K562 (cell line): ENCODE measurements at regions not wholly inside any gene's neighbourhood (a gene's known extent, or its start where the extent isn't known, plus 50 kb on each side); places are given as distances from the start of the nearest gene placed in this dataset.
"Not testable (repeated sequence)": the region's sequence is repeated elsewhere in the genome, so short reads cannot be mapped to it uniquely, and the experiment has no call there.

ENCODE experiments used
- ATAC-seq: fragments of 200-7000 bp; cut with Tn5 transposase; 3 replicates; pipeline ENCODE4 v1.9.1; 2020; ENCODE audit warnings: moderate library complexity
- BruUV-seq: library from RNA; stranded (reverse); fragments of 400-500 nt; replicated peaks from 2 replicates; lab custom pipeline; 2021; lab: Mats Ljungman, UMichigan
- CTCF ChIA-PET: fragments of 300-600 bp; formaldehyde crosslinking; extraction: SDS; loops from one replicate; lab custom pipeline; 2021; ENCODE audit warnings: low intra/inter-chr PET ratio; lab: Yijun Ruan, JAX
- POLR2A ChIA-PET: fragments of 300-600, 350-650 bp; sonication (Branson Sonifier 250); formaldehyde crosslinking; extraction: SDS; loops from one replicate; lab custom pipeline; 2021; ENCODE audit warnings: antibody characterized with exemption, inconsistent platforms; lab: Yijun Ruan, JAX
- DNase-seq, 4 experiments: peaks; one replicate each; pipeline versions ENCODE4 v3.0.0 to v3.0.0-alpha.2; 2011 to 2018; ENCODE audit warnings: low spot score in 3 of 4, mixed read lengths in 3 of 4; ENCODE audit errors: extremely low read depth in 1 of 4
- FAIRE-seq: peaks from 2 replicates; lab custom pipeline; 2011; peaks lifted over from hg19 to GRCh38; lab: Jason Lieb, UNC
- H2AFZ ChIP-seq: 2 replicates; pipeline ENCODE4 v1.6.0; 2011; ENCODE audit warnings: low read depth, low read length, control low read depth, inconsistent platforms
- H3K27ac ChIP-seq: fragments of 200-600 bp; 3 replicates; pipeline ENCODE4 v1.8.0; 2011; ENCODE audit warnings: low read depth, mild to moderate bottlenecking, control low read depth, inconsistent platforms, low read length, moderate library complexity, mixed read lengths; ENCODE audit errors: extremely low read depth
- H3K27me3 ChIP-seq, 2 experiments: fragments of 300-600 bp in 1 of 2; 2 replicates in 1 of 2; 3 replicates in 1 of 2; pipeline versions ENCODE4 v1.6.0 to v1.8.0; 2011; ENCODE audit warnings: inconsistent platforms in 2 of 2, low read length in 2 of 2, mild to moderate bottlenecking in 1 of 2, mixed read lengths in 1 of 2, moderate library complexity in 1 of 2; ENCODE audit not compliant: control insufficient read depth in 2 of 2, insufficient read depth in 2 of 2
- H3K36me3 ChIP-seq: fragments of 300-600 bp; 3 replicates; pipeline ENCODE4 v1.8.0; 2011; ENCODE audit warnings: mild to moderate bottlenecking, low read length, inconsistent platforms; ENCODE audit not compliant: control insufficient read depth, insufficient read depth
- H3K4me1 ChIP-seq, 2 experiments: fragments of 200-600 bp in 1 of 2; replicated peaks in 1 of 2; 2 replicates in 1 of 2; 3 replicates in 1 of 2; pipeline versions ENCODE4 v1.5.1 to v1.8.0; 2011; ENCODE audit warnings: inconsistent platforms in 2 of 2, low read length in 2 of 2, mild to moderate bottlenecking in 1 of 2, mixed read lengths in 1 of 2, moderate library complexity in 1 of 2; ENCODE audit not compliant: control insufficient read depth in 2 of 2, insufficient read depth in 2 of 2
- H3K4me2 ChIP-seq: 2 replicates; pipeline ENCODE4 v1.6.1; 2011; ENCODE audit warnings: low read length, control low read depth, inconsistent platforms, mixed read lengths; ENCODE audit not compliant: insufficient read depth
- H3K4me3 ChIP-seq: fragments of 200-600 bp; sonication (generic), shearing (Covaris generic); 2 replicates; pipeline ENCODE4 v1.5.1; 2016; ENCODE audit warnings: control low read depth, inconsistent platforms
- H3K79me2 ChIP-seq: fragments of 200-600 bp; 3 replicates; pipeline ENCODE4 v1.8.0; 2011; ENCODE audit warnings: low read length, inconsistent platforms; ENCODE audit not compliant: control insufficient read depth, insufficient read depth
- H3K9ac ChIP-seq, 2 experiments: 2 replicates each; pipeline versions ENCODE4 v1.6.0 to v1.6.1; 2011; ENCODE audit warnings: low read depth in 2 of 2, low read length in 2 of 2, control low read depth in 1 of 2, inconsistent platforms in 1 of 2, mild to moderate bottlenecking in 1 of 2, mixed read lengths in 1 of 2; ENCODE audit not compliant: insufficient read depth in 1 of 2
- H3K9me1 ChIP-seq: one replicate; pipeline ENCODE4 v1.6.0; 2011; ENCODE audit warnings: inconsistent platforms, mild to moderate bottlenecking, low read length, moderate library complexity; ENCODE audit not compliant: control insufficient read depth, insufficient read depth
- H3K9me3 ChIP-seq: replicated peaks from 2 replicates; pipeline ENCODE4 v1.5.1; 2011; ENCODE audit warnings: low read depth, low read length, inconsistent platforms; ENCODE audit not compliant: control insufficient read depth, insufficient read depth
- H4K20me1 ChIP-seq: replicated peaks from 2 replicates; pipeline ENCODE4 v1.6.1; 2011; ENCODE audit warnings: low read length, inconsistent platforms, mixed read lengths; ENCODE audit not compliant: control insufficient read depth, insufficient read depth
- WGBS: fragments of 100-300 bp; shearing (Covaris generic); methylation state at CpG from one replicate; pipeline ENCODE4 v1.1.6; 2016; ENCODE audit warnings: low coverage, mixed read lengths; ENCODE audit not compliant: insufficient coverage; ENCODE audit errors: missing lambda C conversion rate; 5-methylcytosine and 5-hydroxymethylcytosine counted together
- in situ Hi-C: fragments of 300-500 bp; cut with MboI; formaldehyde crosslinking; loops from 4 replicates; pipeline ENCODE4 v1.15.0; 2018; ENCODE audit warnings: inconsistent platforms, mixed read lengths
- intact Hi-C: fragments of 100-400 bp; cut with micrococcal nuclease; formaldehyde crosslinking; loops from 2 replicates; pipeline ENCODE4 v1.14.2; 2022

DNA sequence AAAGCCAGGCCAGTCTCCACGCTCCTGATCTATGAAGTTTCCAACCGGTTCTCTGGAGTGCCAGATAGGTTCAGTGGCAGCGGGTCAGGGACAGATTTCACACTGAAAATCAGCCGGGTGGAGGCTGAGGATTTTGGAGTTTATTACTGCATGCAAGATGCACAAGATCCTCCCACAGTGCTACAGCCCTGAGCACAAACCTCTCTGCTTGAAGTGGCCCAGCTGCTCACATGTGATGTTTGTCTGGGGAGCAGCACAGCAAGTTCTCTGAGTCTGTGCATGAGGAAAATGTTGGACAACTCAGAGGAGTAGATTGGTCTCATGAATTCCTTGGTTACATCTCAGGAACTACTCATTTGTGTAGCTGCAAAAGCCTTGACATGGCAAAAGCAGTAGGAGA lies 1295.1 kb downstream of the RPIA start:
- CTCF ChIA-PET, DNase-seq, H3K9me1 ChIP-seq, ATAC-seq, H3K4me3 ChIP-seq, in situ Hi-C loops, H3K9me3 ChIP-seq, H3K27me3 ChIP-seq, FAIRE-seq, intact Hi-C loops, POLR2A ChIA-PET, BruUV-seq, H3K79me2 ChIP-seq, H3K4me1 ChIP-seq, H3K9ac ChIP-seq, H3K4me2 ChIP-seq, H3K27ac ChIP-seq, H4K20me1 ChIP-seq, H2AFZ ChIP-seq, H3K36me3 ChIP-seq: not testable (repeated sequence)
- 0% methylated on average over 4 of the region's 4 CpGs for WGBS

DNA sequence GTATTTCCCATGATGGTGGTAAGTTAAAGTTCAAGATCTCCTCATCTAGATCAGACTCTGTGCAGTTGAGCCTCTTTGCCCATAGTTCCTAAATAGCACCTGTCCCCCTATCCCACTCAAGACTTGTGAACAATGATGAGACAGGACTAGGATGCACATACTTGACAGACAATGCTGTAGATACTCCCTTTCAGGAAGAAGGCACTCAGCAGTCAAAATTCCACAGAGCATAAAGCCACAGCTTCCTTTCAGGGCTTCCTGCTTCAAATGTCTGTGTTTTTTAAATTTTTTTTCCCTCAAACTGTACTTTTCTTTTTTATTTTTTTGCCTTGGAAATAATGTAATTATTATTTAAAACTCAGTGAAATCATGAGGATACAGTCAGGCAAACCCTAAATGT lies 1305.3 kb downstream of the RPIA start:
- FAIRE-seq, H3K27ac ChIP-seq, DNase-seq, H3K4me1 ChIP-seq, H4K20me1 ChIP-seq, H3K9me1 ChIP-seq, H2AFZ ChIP-seq, H3K9me3 ChIP-seq, H3K36me3 ChIP-seq, intact Hi-C loops, BruUV-seq, CTCF ChIA-PET, H3K4me2 ChIP-seq, H3K79me2 ChIP-seq, H3K27me3 ChIP-seq, H3K9ac ChIP-seq, ATAC-seq, H3K4me3 ChIP-seq, POLR2A ChIA-PET: not testable (repeated sequence)
- in situ Hi-C loops = loop anchor here (5.0 kb wide), 1 partner anchor 814 kb away; no protein-coding TSS in a partner anchor

DNA sequence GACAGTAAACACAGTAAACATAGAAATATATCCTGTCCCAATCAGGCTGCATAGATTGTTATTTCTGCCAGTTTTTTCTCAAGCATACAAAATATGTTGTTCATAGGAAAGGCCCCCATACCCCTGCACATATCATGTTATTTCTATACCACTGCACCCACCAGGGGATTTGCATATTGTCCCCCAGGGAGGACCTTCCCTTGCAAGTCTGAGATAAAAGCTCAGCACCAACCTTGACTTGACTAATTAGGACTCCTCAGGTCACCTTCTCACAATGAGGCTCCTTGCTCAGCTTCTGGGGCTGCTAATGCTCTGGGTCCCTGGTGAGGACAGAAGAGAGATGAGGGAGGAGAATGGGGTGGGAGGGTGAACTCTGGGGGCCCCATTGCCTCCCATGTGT lies 1313.1 kb downstream of the RPIA start:
- H2AFZ ChIP-seq, H3K4me2 ChIP-seq, POLR2A ChIA-PET, BruUV-seq, FAIRE-seq, in situ Hi-C loops, intact Hi-C loops, H3K9me3 ChIP-seq, H3K27ac ChIP-seq, H3K9ac ChIP-seq, H4K20me1 ChIP-seq, ATAC-seq, H3K36me3 ChIP-seq, H3K79me2 ChIP-seq, H3K9me1 ChIP-seq, CTCF ChIA-PET, H3K4me3 ChIP-seq, H3K4me1 ChIP-seq, DNase-seq, H3K27me3 ChIP-seq: not testable (repeated sequence)

DNA sequence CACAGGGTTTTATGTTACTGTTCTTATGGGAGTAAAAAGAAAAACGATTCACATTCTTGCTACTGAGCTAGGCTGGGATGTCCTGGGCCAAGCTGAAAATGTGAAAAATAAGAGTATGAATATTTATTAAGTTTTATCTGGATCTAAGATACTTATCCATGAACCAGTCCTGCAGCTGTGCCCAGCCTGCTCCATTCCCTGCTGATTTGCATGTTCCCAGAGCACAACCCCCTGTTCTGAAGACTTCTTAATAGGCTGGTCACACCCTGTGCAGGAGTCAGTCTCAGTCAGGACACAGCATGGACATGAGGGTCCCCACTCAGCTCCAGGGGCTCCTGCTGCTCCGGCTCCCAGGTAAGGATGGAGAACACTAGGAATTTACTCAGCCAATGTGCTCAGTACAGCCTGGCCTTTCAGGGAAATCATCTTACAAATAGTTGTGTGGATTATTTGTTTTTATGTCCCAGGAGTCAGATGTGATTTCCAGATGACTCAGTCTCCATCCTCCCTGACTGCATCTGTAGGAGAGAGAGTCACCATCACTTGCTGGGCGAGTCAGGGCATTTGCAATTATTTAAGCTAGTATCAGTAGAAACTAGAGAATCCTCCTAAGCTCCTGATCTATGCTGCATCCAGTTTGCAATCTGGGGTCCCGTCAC lies 1319.1 kb downstream of the RPIA start:
- H2AFZ ChIP-seq, H3K27me3 ChIP-seq, H3K79me2 ChIP-seq, POLR2A ChIA-PET, H3K9me3 ChIP-seq, H4K20me1 ChIP-seq, H3K9me1 ChIP-seq, in situ Hi-C loops, ATAC-seq, FAIRE-seq, H3K4me1 ChIP-seq, BruUV-seq, H3K4me2 ChIP-seq, CTCF ChIA-PET, H3K36me3 ChIP-seq, H3K9ac ChIP-seq, intact Hi-C loops, H3K4me3 ChIP-seq, DNase-seq, H3K27ac ChIP-seq: not testable (repeated sequence)
- WGBS = 0% methylated on average over 2 of the region's 4 CpGs
